Adrenal gland (tissue), 9 donors: ENCODE measurements at regions not wholly inside any gene's neighbourhood (a gene's known extent, or its start where the extent isn't known, plus 50 kb on each side); places are given as distances from the start of the nearest gene placed in this dataset.

Source experiments
- DNase-seq, 7 donors: peaks; one replicate each; pipeline ENCODE4 v3.0.0-alpha.2; 2019 to 2020
- H3K27ac ChIP-seq, 5 donors: fragments of 200-600 bp; sonication (generic) in 4 of 5; 1 replicate in 3 of 5; 2 replicates in 2 of 5; pipeline versions ENCODE4 v1.5.1 to v1.8.0; 2016 to 2020; ENCODE audit warnings: mild to moderate bottlenecking in 1 of 5
- H3K27me3 ChIP-seq: fragments of 200-600 bp; 2 replicates; pipeline ENCODE4 v1.8.0; 2021
- H3K36me3 ChIP-seq, 2 donors: fragments of 200-600 bp; replicated peaks in 1 of 2; 1 replicate in 1 of 2; 2 replicates in 1 of 2; pipeline versions ENCODE4 v1.5.1 to v1.8.0; 2018 to 2022
- H3K4me1 ChIP-seq, 2 donors: fragments of 200-600 bp; replicated peaks in 1 of 2; 1 replicate in 1 of 2; 2 replicates in 1 of 2; pipeline versions ENCODE4 v1.5.1 to v1.8.0; 2018 to 2021
- H3K4me3 ChIP-seq, 4 donors: fragments of 200-600 bp; sonication (generic) in 3 of 4; one replicate each; pipeline ENCODE4 v1.5.1; 2016 to 2018
- H3K9me3 ChIP-seq, 3 donors: fragments of 200-600 bp; sonication (generic) in 1 of 3; replicated peaks in 1 of 3; 1 replicate in 2 of 3; 2 replicates in 1 of 3; pipeline versions ENCODE4 v1.5.1 to v1.8.0; 2016 to 2021
- POLR2A ChIP-seq, 2 donors: fragments of 450-650 bp; IDR thresholded peaks; one replicate each; pipeline ENCODE4 v1.6.1; 2017; ENCODE audit warnings: antibody characterized with exemption in 2 of 2, mild to moderate bottlenecking in 2 of 2, moderate library complexity in 1 of 2
- WGBS, 4 donors: extraction: QIAGEN DNeasy Blood & Tissue Kit in 2 of 4; methylation state at CpG; one replicate each; pipeline versions ENCODE4 v1.1.5 to v1.1.7; 2013 to 2017; 5-methylcytosine and 5-hydroxymethylcytosine counted together
- intact Hi-C, 2 donors: fragments of 100-400 bp; cut with DNase I; formaldehyde crosslinking; loops; one replicate each; pipeline versions ENCODE4 v1.14.1 to v1.15.0; 2022 to 2023
- TF ChIP-seq, protein P1 (sequence below), 6 experiments: fragments of 450-650 bp in 4 of 6; fragments of 200-600 bp in 2 of 6; sonication (generic) in 1 of 6; IDR thresholded peaks; 1 replicate in 5 of 6; 2 replicates in 1 of 6; pipeline versions ENCODE4 v1.5.1 to v1.8.0; 2016 to 2021; ENCODE audit warnings: antibody characterized with exemption in 6 of 6, mild to moderate bottlenecking in 2 of 6, moderate library complexity in 1 of 6
- donor health status: healthy with polysubstance abuse.
- donor health status: Bipolar disorder and iron deficiency.
- donor health status: DM: yes; HTN: yes; CAD: no.
- donor health status: DM: no; HTN: no; CAD: no.
- donor health status: DM: no; HTN: no; CAD: no.

GRCh38 chr1:185515696-185516095 is 198.7 kb upstream of the IVNS1ABP start:
- DNase-seq = no peak
- WGBS, 4 donors = 86 to 91% (median 88%) methylated on average over 2 of the region's 2 CpGs

DNA sequence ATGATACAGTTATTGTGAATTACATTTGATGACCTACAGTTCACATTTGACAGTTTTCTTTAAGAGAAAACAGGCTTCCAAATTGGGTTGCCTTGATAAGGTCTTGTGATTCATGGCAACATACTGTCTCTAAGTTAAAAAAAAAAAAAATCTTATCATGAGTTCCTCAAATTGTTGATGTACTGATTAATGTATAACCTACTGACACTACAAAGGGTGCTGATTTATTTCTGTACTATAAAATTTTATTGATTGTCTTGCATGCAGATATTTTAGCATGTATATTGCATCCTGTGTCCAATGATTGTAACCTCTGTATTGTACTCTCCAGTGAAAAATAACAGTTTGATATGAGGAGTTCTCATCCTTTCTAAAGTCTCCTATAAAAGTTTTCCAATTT is 197.3 kb upstream of the IVNS1ABP start:
- Histone ChIP-seq H3K4me1 (no peaks in the 10 kb centered on the region), H3K4me3 (no peak overlapping the region), H3K27me3 (no peaks in the 10 kb centered on the region), H3K36me3 (no peaks in the 10 kb centered on the region), H3K27ac (no peak overlapping the region), H3K9me3 (no peaks in the 10 kb centered on the region)
- DNase-seq = no peak
- intact Hi-C loops = no loop called here
- TF ChIP-seq, protein P1, sequence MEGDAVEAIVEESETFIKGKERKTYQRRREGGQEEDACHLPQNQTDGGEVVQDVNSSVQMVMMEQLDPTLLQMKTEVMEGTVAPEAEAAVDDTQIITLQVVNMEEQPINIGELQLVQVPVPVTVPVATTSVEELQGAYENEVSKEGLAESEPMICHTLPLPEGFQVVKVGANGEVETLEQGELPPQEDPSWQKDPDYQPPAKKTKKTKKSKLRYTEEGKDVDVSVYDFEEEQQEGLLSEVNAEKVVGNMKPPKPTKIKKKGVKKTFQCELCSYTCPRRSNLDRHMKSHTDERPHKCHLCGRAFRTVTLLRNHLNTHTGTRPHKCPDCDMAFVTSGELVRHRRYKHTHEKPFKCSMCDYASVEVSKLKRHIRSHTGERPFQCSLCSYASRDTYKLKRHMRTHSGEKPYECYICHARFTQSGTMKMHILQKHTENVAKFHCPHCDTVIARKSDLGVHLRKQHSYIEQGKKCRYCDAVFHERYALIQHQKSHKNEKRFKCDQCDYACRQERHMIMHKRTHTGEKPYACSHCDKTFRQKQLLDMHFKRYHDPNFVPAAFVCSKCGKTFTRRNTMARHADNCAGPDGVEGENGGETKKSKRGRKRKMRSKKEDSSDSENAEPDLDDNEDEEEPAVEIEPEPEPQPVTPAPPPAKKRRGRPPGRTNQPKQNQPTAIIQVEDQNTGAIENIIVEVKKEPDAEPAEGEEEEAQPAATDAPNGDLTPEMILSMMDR (IDR thresholded peaks at IDR 0.05) = no peak
- TF ChIP-seq POLR2A (IDR thresholded peaks at IDR 0.05) = no peak

More at GRCh38 chr1:185515696-185516095, 198.7 kb upstream of the IVNS1ABP start:
- peaks cover 0 to 4% of the 10 kb centered on the region in 2 donors for H3K4me1 ChIP-seq
- H3K27me3 ChIP-seq = no peaks in the 10 kb centered on the region
- H3K9me3 ChIP-seq = no peaks in the 10 kb centered on the region
- H3K36me3 ChIP-seq = no peaks in the 10 kb centered on the region
- intact Hi-C loops = no loop called here
- H3K4me3 ChIP-seq = no peak overlapping the region
- no peak overlapping the region for H3K27ac ChIP-seq
- TF ChIP-seq, protein P1 (IDR thresholded peaks at IDR 0.05) = no peak
- TF ChIP-seq POLR2A (IDR thresholded peaks at IDR 0.05) = no peak

DNA sequence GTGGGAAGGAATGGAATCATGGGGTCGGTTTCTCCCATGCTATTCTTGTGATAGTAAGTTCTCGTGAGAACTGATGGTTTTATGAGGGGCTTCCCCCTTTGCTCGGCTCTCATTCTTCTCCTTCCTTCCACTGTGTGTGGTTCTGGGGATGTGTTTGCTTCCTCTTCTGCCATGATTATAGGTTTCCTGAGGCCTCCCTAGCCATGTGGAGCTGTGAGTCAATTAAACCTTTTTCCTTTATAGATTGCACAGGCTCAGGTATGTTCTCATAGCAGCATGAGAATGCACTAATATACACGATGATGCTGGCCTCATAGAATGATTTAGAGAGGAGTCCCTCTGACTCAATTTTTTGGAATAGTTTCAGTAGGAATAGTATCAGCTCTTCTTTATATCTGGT is 195.4 kb upstream of the IVNS1ABP start:
- intact Hi-C loops = no loop called here
- no peak overlapping the region for H3K27ac ChIP-seq
- no peak for DNase-seq
- no peaks in the 10 kb centered on the region for H3K9me3 ChIP-seq
- H3K27me3 ChIP-seq = no peaks in the 10 kb centered on the region
- no peak overlapping the region for H3K4me3 ChIP-seq
- H3K4me1 ChIP-seq = no peaks in the 10 kb centered on the region
- WGBS, 4 donors = 53 to 76% (median 66%) methylated on average over 4 of the region's 4 CpGs
- TF ChIP-seq, protein P1 (IDR thresholded peaks at IDR 0.05) = no peak
- TF ChIP-seq POLR2A (IDR thresholded peaks at IDR 0.05) = no peak
- no peaks in the 10 kb centered on the region for H3K36me3 ChIP-seq

- H3K9me3 ChIP-seq = no peaks in the 10 kb centered on the region
- no peaks in the 10 kb centered on the region for H3K4me1 ChIP-seq
- H3K4me3 ChIP-seq = no peak overlapping the region
- DNase-seq = no peak
- intact Hi-C loops = no loop called here
- H3K27me3 ChIP-seq = no peaks in the 10 kb centered on the region
- no peaks in the 10 kb centered on the region for H3K36me3 ChIP-seq
- no peak overlapping the region for H3K27ac ChIP-seq
- 97 to 98% (median 98%) methylated on average over 2 of the region's 2 CpGs for WGBS, 4 donors
- TF ChIP-seq POLR2A (IDR thresholded peaks at IDR 0.05) = no peak
- TF ChIP-seq, protein P1 (IDR thresholded peaks at IDR 0.05) = no peak
These were observed 184.1 kb upstream of the IVNS1ABP start for GRCh38 chr1:185501099-185501498.
